Neural progenitor cell (in vitro differentiated cells): ENCODE measurements at regions not wholly inside any gene's neighbourhood (a gene's known extent, or its start where the extent isn't known, plus 50 kb on each side); places are given as distances from the start of the nearest gene placed in this dataset.

Source experiments
- DNase-seq: peaks from one replicate; pipeline ENCODE4 v3.0.0-alpha.2; 2016; ENCODE audit warnings: low spot score
- H2AFZ ChIP-seq: fragments of 200-600 bp; sonication (generic); replicated peaks from 2 replicates; pipeline ENCODE4 v1.6.1; 2016; ENCODE audit warnings: antibody characterized with exemption
- H3F3A ChIP-seq: fragments of 200-600 bp; sonication (generic); 2 replicates; pipeline ENCODE4 v1.6.1; 2016; ENCODE audit warnings: antibody characterized with exemption, low read depth
- H3K27ac ChIP-seq: fragments of 200-600 bp; sonication (generic); 2 replicates; pipeline ENCODE4 v1.5.1; 2016; ENCODE audit warnings: mild to moderate bottlenecking
- H3K27me3 ChIP-seq: fragments of 200-600 bp; sonication (generic); 2 replicates; pipeline ENCODE4 v1.6.1; 2016; ENCODE audit warnings: mild to moderate bottlenecking, moderate library complexity
- H3K36me3 ChIP-seq: fragments of 200-600 bp; sonication (generic); 2 replicates; pipeline ENCODE4 v1.5.1; 2016
- H3K4me1 ChIP-seq: fragments of 200-600 bp; sonication (generic); 2 replicates; pipeline ENCODE4 v1.6.1; 2016; ENCODE audit warnings: mixed run types
- H3K4me2 ChIP-seq: fragments of 200-600 bp; sonication (generic); 2 replicates; pipeline ENCODE4 v1.6.1; 2016
- H3K4me3 ChIP-seq: fragments of 200-600 bp; sonication (generic); 2 replicates; pipeline ENCODE4 v1.5.1; 2016
- H3K79me2 ChIP-seq: fragments of 200-600 bp; sonication (generic); 2 replicates; pipeline ENCODE4 v1.6.1; 2016; ENCODE audit warnings: low read depth
- H3K9ac ChIP-seq: fragments of 200-600 bp; sonication (generic); 2 replicates; pipeline ENCODE4 v1.6.1; 2016
- H3K9me3 ChIP-seq: fragments of 200-600 bp; sonication (generic); 2 replicates; pipeline ENCODE4 v1.5.1; 2016; ENCODE audit warnings: low read depth
- H4K20me1 ChIP-seq: fragments of 200-600 bp; sonication (generic); 2 replicates; pipeline ENCODE4 v1.6.1; 2016; ENCODE audit warnings: low read depth
- H3K27ac Mint-ChIP-seq: 3 replicates; pipeline ENCODE4 v1.8.0; 2021; ENCODE audit warnings: mixed read lengths
- H3K27me3 Mint-ChIP-seq: 2 replicates; pipeline ENCODE4 v1.8.0; 2022; ENCODE audit warnings: low read depth, mild to moderate bottlenecking, inconsistent platforms, moderate library complexity, mixed read lengths; ENCODE audit not compliant: insufficient read depth
- H3K36me3 Mint-ChIP-seq: 3 replicates; pipeline ENCODE4 v1.8.0; 2021; ENCODE audit warnings: mixed read lengths
- H3K4me1 Mint-ChIP-seq: 3 replicates; pipeline ENCODE4 v1.8.0; 2021; ENCODE audit warnings: mixed read lengths
- H3K4me3 Mint-ChIP-seq: 3 replicates; pipeline ENCODE4 v1.8.0; 2021; ENCODE audit warnings: mild to moderate bottlenecking, moderate library complexity, mixed read lengths
- H3K9me3 Mint-ChIP-seq: 3 replicates; pipeline ENCODE4 v1.8.0; 2020; ENCODE audit warnings: mixed read lengths
- CTCF ChIP-seq: fragments of 200-600 bp; sonication (generic); IDR thresholded peaks from 2 replicates; pipeline ENCODE4 v1.5.1; 2017; ENCODE audit warnings: antibody characterized with exemption, mild to moderate bottlenecking
- EZH2 ChIP-seq: fragments of 200-600 bp; sonication (generic); IDR thresholded peaks from 2 replicates; pipeline ENCODE4 v1.6.1; 2017; ENCODE audit warnings: antibody characterized with exemption, mild to moderate bottlenecking, moderate library complexity
- EZH2phosphoT487 ChIP-seq: fragments of 200-600 bp; sonication (generic); IDR thresholded peaks from 2 replicates; pipeline ENCODE4 v1.6.1; 2017; ENCODE audit warnings: antibody characterized with exemption

- H3K4me1 ChIP-seq: no peaks in the 10 kb centered on the region
- Mint-ChIP-seq H3K9me3 (no peaks in the 10 kb centered on the region), H3K27me3 (no peaks in the 10 kb centered on the region), H3K4me3 (no peak overlapping the region), H3K4me1 (no peaks in the 10 kb centered on the region), H3K36me3 (peaks cover 4% of the 10 kb centered on the region), H3K27ac (no peak overlapping the region)
- no peaks in the 10 kb centered on the region for H3K36me3 ChIP-seq
- no peak overlapping the region for H3K4me2 ChIP-seq
- H3K9me3 ChIP-seq: no peaks in the 10 kb centered on the region
- no peaks in the 10 kb centered on the region for H3F3A ChIP-seq
- H3K79me2 ChIP-seq: no peaks in the 10 kb centered on the region
- no peak overlapping the region for H3K9ac ChIP-seq
- no peak for DNase-seq
- H3K27ac ChIP-seq: no peak overlapping the region
- H3K27me3 ChIP-seq: no peaks in the 10 kb centered on the region
- TF ChIP-seq EZH2: no peak
- TF ChIP-seq CTCF: no peak
- TF ChIP-seq EZH2phosphoT487: no peak
- H2AFZ ChIP-seq: no peak overlapping the region
- H3K4me3 ChIP-seq: no peak overlapping the region
- no peaks in the 10 kb centered on the region for H4K20me1 ChIP-seq
These were observed 119.1 kb downstream of the PFKFB3 start for GRCh38 chr10:6321880-6322279.

GRCh38 chr10:6322805-6323204, 120.1 kb downstream of the PFKFB3 start:
- Mint-ChIP-seq H3K27ac (no peak overlapping the region), H3K4me1 (peaks cover 4% of the 10 kb centered on the region), H3K9me3 (no peaks in the 10 kb centered on the region), H3K4me3 (no peak overlapping the region), H3K36me3 (peaks cover 8% of the 10 kb centered on the region), H3K27me3 (no peaks in the 10 kb centered on the region)
- no peak for TF ChIP-seq EZH2phosphoT487
- TF ChIP-seq CTCF: no peak
- TF ChIP-seq EZH2: no peak
- Histone ChIP-seq H3K9ac (no peak overlapping the region), H3K4me1 (peaks cover 5% of the 10 kb centered on the region), H3K27me3 (no peaks in the 10 kb centered on the region), H2AFZ (no peak overlapping the region), H3K27ac (no peak overlapping the region), H4K20me1 (no peaks in the 10 kb centered on the region), H3K79me2 (no peaks in the 10 kb centered on the region), H3K9me3 (no peaks in the 10 kb centered on the region), H3K4me2 (no peak overlapping the region), H3K36me3 (no peaks in the 10 kb centered on the region), H3K4me3 (no peak overlapping the region), H3F3A (peaks cover under 1% of the 10 kb centered on the region)
- DNase-seq: no peak

- no peaks in the 10 kb centered on the region for H3K36me3 ChIP-seq
- H3K36me3 Mint-ChIP-seq: peaks cover 10% of the 10 kb centered on the region
- peak overlapping the region; percentile 2 for H3K4me2 ChIP-seq
- peak; percentile 38 for DNase-seq
- peaks cover 9% of the 10 kb centered on the region for H3K4me1 Mint-ChIP-seq
- H4K20me1 ChIP-seq: no peaks in the 10 kb centered on the region
- no peak overlapping the region for H3K27ac ChIP-seq
- H3F3A ChIP-seq: peaks cover 4% of the 10 kb centered on the region
- no peak overlapping the region for H3K4me3 Mint-ChIP-seq
- H3K27me3 Mint-ChIP-seq: peaks cover 10% of the 10 kb centered on the region
- H3K9ac ChIP-seq: no peak overlapping the region
- no peak overlapping the region for H3K27ac Mint-ChIP-seq
- H3K79me2 ChIP-seq: no peaks in the 10 kb centered on the region
- TF ChIP-seq EZH2phosphoT487: no peak
- H3K9me3 ChIP-seq: no peaks in the 10 kb centered on the region
- no peak overlapping the region for H3K4me3 ChIP-seq
- H3K4me1 ChIP-seq: peaks cover 8% of the 10 kb centered on the region
- H3K9me3 Mint-ChIP-seq: peaks cover 9% of the 10 kb centered on the region
- no peaks in the 10 kb centered on the region for H3K27me3 ChIP-seq
- H2AFZ ChIP-seq: no peak overlapping the region
These were observed 125.4 kb downstream of the PFKFB3 start for GRCh38 chr10:6327961-6328698.

GRCh38 chr10:6328699-6329423, 126.1 kb downstream of the PFKFB3 start:
- no peak overlapping the region for H2AFZ ChIP-seq
- peaks cover 4% of the 10 kb centered on the region for H3F3A ChIP-seq

More at GRCh38 chr10:6328699-6329423, 126.1 kb downstream of the PFKFB3 start:
- Histone ChIP-seq H3K36me3 (no peaks in the 10 kb centered on the region), H3K4me1 (peaks cover 8% of the 10 kb centered on the region), H3K79me2 (no peaks in the 10 kb centered on the region), H3K27me3 (no peaks in the 10 kb centered on the region), H4K20me1 (no peaks in the 10 kb centered on the region), H3K9me3 (no peaks in the 10 kb centered on the region), H3K4me2 (no peak overlapping the region), H3K27ac (no peak overlapping the region), H3K9ac (no peak overlapping the region), H3K4me3 (no peak overlapping the region)
- peaks cover 15% of the 10 kb centered on the region for H3K9me3 Mint-ChIP-seq
- peaks cover 12% of the 10 kb centered on the region for H3K36me3 Mint-ChIP-seq
- H3K4me1 Mint-ChIP-seq: peaks cover 9% of the 10 kb centered on the region
- peaks cover 11% of the 10 kb centered on the region for H3K27me3 Mint-ChIP-seq
- no peak for DNase-seq
- no peak overlapping the region for H3K27ac Mint-ChIP-seq
- no peak for TF ChIP-seq EZH2
- no peak for TF ChIP-seq CTCF
- TF ChIP-seq EZH2phosphoT487: no peak
- H3K4me3 Mint-ChIP-seq: no peak overlapping the region
